ENCODE measurements at regions not wholly inside any gene's neighbourhood (a gene's known extent, or its start where the extent isn't known, plus 50 kb on each side); places are given as distances from the start of the nearest gene placed in this dataset. TPM values are rescaled to one million over a fixed set of nuclear protein-coding genes. Genes with fewer than 3 reads are reported as not detected.
A peak's percentile ranks its signal among the peaks of the same experiment; 100 is the strongest.

- no peaks in the 10 kb centered on the region for H3K79me2 ChIP-seq (ENCODE audit: low read length)
- no peak overlapping the region for H3K4me3 ChIP-seq (ENCODE audit: low read length)
- peak; percentile 51 for DNase-seq
- no peaks in the 10 kb centered on the region for H3K4me1 ChIP-seq (ENCODE audit: low read length)
- H3K4me2 ChIP-seq (ENCODE audit: low read depth, low read length, poor library complexity, severe bottlenecking) = no peak overlapping the region
- no peaks in the 10 kb centered on the region for H3K27me3 ChIP-seq (ENCODE audit: low read length)
- no peak overlapping the region for H3K27ac ChIP-seq (ENCODE audit: low read length)
- H3K36me3 ChIP-seq (ENCODE audit: insufficient read depth, low read length) = no peaks in the 10 kb centered on the region
- no peaks in the 10 kb centered on the region for H3K9me3 ChIP-seq (ENCODE audit: low read length)
- H3K9me2 ChIP-seq (replicated peaks; ENCODE audit: insufficient read depth, low read length) = no peaks in the 10 kb centered on the region
- no peaks in the 10 kb centered on the region for H4K20me1 ChIP-seq (ENCODE audit: insufficient read depth, low read depth, low read length)
- H2AFZ ChIP-seq (ENCODE audit: low read length) = no peak overlapping the region
- no peak overlapping the region for H3K9ac ChIP-seq (ENCODE audit: low read length)
Observed at GRCh38 chr12:118922405-118922804, 58.9 kb upstream of the SRRM4 start.

GRCh38 chr12:118925407-118925806 is 55.9 kb upstream of the SRRM4 start:
- H3K27me3 ChIP-seq (ENCODE audit: low read length) = no peaks in the 10 kb centered on the region
- H3K9ac ChIP-seq (ENCODE audit: low read length) = no peak overlapping the region
- no peaks in the 10 kb centered on the region for H3K9me2 ChIP-seq (replicated peaks; ENCODE audit: insufficient read depth, low read length)
- H3K4me3 ChIP-seq (ENCODE audit: low read length) = no peak overlapping the region
- no peak overlapping the region for H3K4me2 ChIP-seq (ENCODE audit: low read depth, low read length, poor library complexity, severe bottlenecking)
- H3K79me2 ChIP-seq (ENCODE audit: low read length) = no peaks in the 10 kb centered on the region
- no peaks in the 10 kb centered on the region for H4K20me1 ChIP-seq (ENCODE audit: insufficient read depth, low read depth, low read length)
- no peaks in the 10 kb centered on the region for H3K36me3 ChIP-seq (ENCODE audit: insufficient read depth, low read length)
- no peak for DNase-seq
- no peak overlapping the region for H3K27ac ChIP-seq (ENCODE audit: low read length)
- no peaks in the 10 kb centered on the region for H3K4me1 ChIP-seq (ENCODE audit: low read length)
- H3K9me3 ChIP-seq (ENCODE audit: low read length) = no peaks in the 10 kb centered on the region
- no peak overlapping the region for H2AFZ ChIP-seq (ENCODE audit: low read length)

GRCh38 chr12:118925826-118926225 is 55.5 kb upstream of the SRRM4 start:
- Histone ChIP-seq H3K27me3 (ENCODE audit: low read length) (no peaks in the 10 kb centered on the region), H3K27ac (ENCODE audit: low read length) (no peak overlapping the region), H4K20me1 (ENCODE audit: insufficient read depth, low read depth, low read length) (no peaks in the 10 kb centered on the region), H3K4me3 (ENCODE audit: low read length) (no peak overlapping the region), H3K4me2 (ENCODE audit: low read depth, low read length, poor library complexity, severe bottlenecking) (no peak overlapping the region), H2AFZ (ENCODE audit: low read length) (no peak overlapping the region), H3K36me3 (ENCODE audit: insufficient read depth, low read length) (no peaks in the 10 kb centered on the region), H3K9ac (ENCODE audit: low read length) (no peak overlapping the region), H3K9me2 (replicated peaks; ENCODE audit: insufficient read depth, low read length) (no peaks in the 10 kb centered on the region), H3K9me3 (ENCODE audit: low read length) (no peaks in the 10 kb centered on the region), H3K4me1 (ENCODE audit: low read length) (no peaks in the 10 kb centered on the region), H3K79me2 (ENCODE audit: low read length) (no peaks in the 10 kb centered on the region)
- DNase-seq = no peak

Small RNA genes lying in the stretch of these regions (small RNA-seq; reads per million reads assigned to genes)
- not detected for gene RF00428
- gene RNA5SP374 = 0.55 reads per million, percentile 12 among the genes with 10 or more reads in this experiment
